ENCODE measurements at regions not wholly inside any gene's neighbourhood (a gene's known extent, or its start where the extent isn't known, plus 50 kb on each side); places are given as distances from the start of the nearest gene placed in this dataset.

DNA sequence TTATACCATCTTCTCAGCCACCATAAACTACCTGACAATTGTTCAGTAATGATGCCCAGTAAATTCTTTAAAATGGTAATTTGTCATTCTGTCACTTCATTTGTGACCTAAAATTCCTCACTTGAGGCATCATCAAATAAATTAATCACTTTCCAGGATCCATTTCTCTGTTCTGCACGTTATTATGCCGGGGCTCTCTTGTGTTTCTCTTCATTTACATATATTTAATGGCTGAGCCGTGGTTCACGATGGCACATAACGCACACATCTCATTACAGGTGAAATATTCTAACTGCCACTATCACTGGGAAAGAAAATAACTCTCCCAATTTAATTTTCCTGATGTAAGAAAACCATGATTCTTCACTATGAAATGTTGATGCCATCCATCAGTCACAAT is 529.6 kb downstream of the NR4A2 start:
- Histone ChIP-seq H3K9me3 (replicated peaks; ENCODE audit: control insufficient read depth, insufficient read depth, low read length) (no peaks in the 10 kb centered on the region), H3K4me2 (ENCODE audit: insufficient read depth, low read length) (no peak overlapping the region), H3K36me3 (ENCODE audit: control insufficient read depth in 2 of 2, extremely low read depth in 1 of 2, insufficient read depth in 2 of 2, low read length in 2 of 2) (no peaks in the 10 kb centered on the region), H3K9me1 (replicated peaks; ENCODE audit: control insufficient read depth, extremely low read depth, insufficient read depth, low read length) (no peaks in the 10 kb centered on the region), H3K4me1 (ENCODE audit: control insufficient read depth, extremely low read depth, insufficient read depth, low read length) (no peaks in the 10 kb centered on the region), H3K4me3 (replicated peaks in 1 of 3; ENCODE audit: insufficient read depth in 1 of 3, low read depth in 1 of 3, low read length in 3 of 3) (no peak overlapping the region), H3K27me3 (ENCODE audit: control insufficient read depth in 2 of 2, insufficient read depth in 2 of 2, low read length in 2 of 2) (no peaks in the 10 kb centered on the region), H4K20me1 (replicated peaks; ENCODE audit: control insufficient read depth, extremely low read depth, insufficient read depth, low read length) (no peaks in the 10 kb centered on the region), H3K27ac (ENCODE audit: insufficient read depth, low read depth, low read length) (no peak overlapping the region), H3K9ac (replicated peaks; ENCODE audit: extremely low read depth, insufficient read depth, low read length) (no peak overlapping the region), H2AFZ (ENCODE audit: low read depth, low read length) (no peak overlapping the region), H3K79me2 (ENCODE audit: control insufficient read depth, insufficient read depth, low read length) (no peaks in the 10 kb centered on the region)
- intact Hi-C loops (cut with micrococcal nuclease) (no loop called here), dilution Hi-C loops (cut with MboI; ENCODE audit: extremely low pct_ligation_motif_present, low sequenced_read_pairs) (no loop called here)
- TF ChIP-seq POLR2A (IDR thresholded peaks at IDR 0.05; ENCODE audit: low read depth, low read length), result no peak
- no peak for TF ChIP-seq GATA2 (IDR thresholded peaks at IDR 0.05; ENCODE audit: insufficient read depth, insufficient read length, low read depth, low read length)
- TF ChIP-seq FOS (IDR thresholded peaks at IDR 0.05; ENCODE audit: borderline replicate concordance, insufficient read depth, low read length), result no peak
- TF ChIP-seq, protein P1, sequence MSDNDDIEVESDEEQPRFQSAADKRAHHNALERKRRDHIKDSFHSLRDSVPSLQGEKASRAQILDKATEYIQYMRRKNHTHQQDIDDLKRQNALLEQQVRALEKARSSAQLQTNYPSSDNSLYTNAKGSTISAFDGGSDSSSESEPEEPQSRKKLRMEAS (IDR thresholded peaks at IDR 0.05; ENCODE audit: insufficient read depth, insufficient read length), result no peak
- TF ChIP-seq, protein P2, sequence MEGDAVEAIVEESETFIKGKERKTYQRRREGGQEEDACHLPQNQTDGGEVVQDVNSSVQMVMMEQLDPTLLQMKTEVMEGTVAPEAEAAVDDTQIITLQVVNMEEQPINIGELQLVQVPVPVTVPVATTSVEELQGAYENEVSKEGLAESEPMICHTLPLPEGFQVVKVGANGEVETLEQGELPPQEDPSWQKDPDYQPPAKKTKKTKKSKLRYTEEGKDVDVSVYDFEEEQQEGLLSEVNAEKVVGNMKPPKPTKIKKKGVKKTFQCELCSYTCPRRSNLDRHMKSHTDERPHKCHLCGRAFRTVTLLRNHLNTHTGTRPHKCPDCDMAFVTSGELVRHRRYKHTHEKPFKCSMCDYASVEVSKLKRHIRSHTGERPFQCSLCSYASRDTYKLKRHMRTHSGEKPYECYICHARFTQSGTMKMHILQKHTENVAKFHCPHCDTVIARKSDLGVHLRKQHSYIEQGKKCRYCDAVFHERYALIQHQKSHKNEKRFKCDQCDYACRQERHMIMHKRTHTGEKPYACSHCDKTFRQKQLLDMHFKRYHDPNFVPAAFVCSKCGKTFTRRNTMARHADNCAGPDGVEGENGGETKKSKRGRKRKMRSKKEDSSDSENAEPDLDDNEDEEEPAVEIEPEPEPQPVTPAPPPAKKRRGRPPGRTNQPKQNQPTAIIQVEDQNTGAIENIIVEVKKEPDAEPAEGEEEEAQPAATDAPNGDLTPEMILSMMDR (IDR thresholded peaks at IDR 0.05; ENCODE audit: extremely low read depth in 1 of 2, insufficient read depth in 1 of 2, low read depth in 1 of 2, low read length in 2 of 2), result no peak
- TF ChIP-seq MYC (IDR thresholded peaks at IDR 0.05; ENCODE audit: low read depth, low read length), result no peak
- no peak for TF ChIP-seq JUN (IDR thresholded peaks at IDR 0.05; ENCODE audit: borderline replicate concordance, insufficient read depth, insufficient read length, low read depth)
- no peak for TF ChIP-seq EZH2 (IDR thresholded peaks at IDR 0.05; ENCODE audit: borderline replicate concordance, low read depth, low read length, severe bottlenecking)
- no peak for TF ChIP-seq POLR2AphosphoS5 (IDR thresholded peaks at IDR 0.05; ENCODE audit: insufficient read depth, low read depth, low read length)
- DNase-seq (ENCODE audit: low read depth, low spot score) (no peak), FAIRE-seq (no peak)
- POLR2A ChIA-PET, result no interaction called here
- no TSS peak for BruUV-seq (replicated peaks)
- CTCF ChIA-PET, result no interaction called here
